A673 (cell line): ENCODE measurements at regions not wholly inside any gene's neighbourhood (a gene's known extent, or its start where the extent isn't known, plus 50 kb on each side); places are given as distances from the start of the nearest gene placed in this dataset.

Experiments used
- BruUV-seq: library from RNA; stranded (reverse); fragments of 400-500 nt; replicated peaks from 2 replicates; lab custom pipeline; 2021; lab: Mats Ljungman, UMichigan
- CTCF ChIA-PET: fragments of 300-600 bp; sonication (Branson Sonifier 250); formaldehyde crosslinking; loops from one replicate; lab custom pipeline; 2022; ENCODE audit warnings: antibody characterized with exemption; lab: Charles Lee
- POLR2A ChIA-PET: fragments of 300-600 bp; sonication (Branson Sonifier 250); formaldehyde crosslinking; loops from one replicate; lab custom pipeline; 2022; ENCODE audit warnings: antibody characterized with exemption; ENCODE audit not compliant: low non-redundant PET; lab: Charles Lee
- DNase-seq: peaks from one replicate; pipeline ENCODE4 v3.0.0-alpha.2; 2015; ENCODE audit warnings: low spot score
- H3K27ac ChIP-seq: fragments of 200-600 bp; sonication (generic); 2 replicates; pipeline ENCODE4 v1.5.1; 2016; ENCODE audit warnings: mixed run types, low read depth, mild to moderate bottlenecking, mixed read lengths, antibody characterized with exemption, low read length; ENCODE audit not compliant: poor library complexity, severe bottlenecking
- H3K27me3 ChIP-seq: fragments of 200-600 bp; sonication (generic); replicated peaks from 2 replicates; pipeline ENCODE4 v1.6.1; 2017; ENCODE audit warnings: mixed run types, low read depth, mild to moderate bottlenecking, mixed read lengths, antibody characterized with exemption, low read length; ENCODE audit not compliant: insufficient read depth, poor library complexity
- H3K36me3 ChIP-seq: fragments of 200-600 bp; sonication (generic); 2 replicates; pipeline ENCODE4 v1.6.1; 2016; ENCODE audit warnings: mixed run types, mild to moderate bottlenecking, mixed read lengths, antibody characterized with exemption, low read length; ENCODE audit not compliant: insufficient read depth, poor library complexity, severe bottlenecking
- H3K4me1 ChIP-seq: fragments of 200-600 bp; sonication (generic); 2 replicates; pipeline ENCODE4 v1.6.1; 2017; ENCODE audit warnings: mixed run types, mild to moderate bottlenecking, mixed read lengths, antibody characterized with exemption, low read length; ENCODE audit not compliant: insufficient read depth, poor library complexity, severe bottlenecking
- H3K4me3 ChIP-seq: fragments of 200-600 bp; sonication (generic); 2 replicates; pipeline ENCODE4 v1.5.1; 2016; ENCODE audit warnings: low read depth, mixed run types, mild to moderate bottlenecking, mixed read lengths, low read length; ENCODE audit not compliant: poor library complexity, severe bottlenecking
- H3K9me3 ChIP-seq: fragments of 200-600 bp; sonication (generic); 2 replicates; pipeline ENCODE4 v1.6.1; 2016; ENCODE audit warnings: mixed run types, low read depth, mild to moderate bottlenecking, mixed read lengths, antibody characterized with exemption, low read length; ENCODE audit not compliant: poor library complexity, severe bottlenecking
- EZH2 ChIP-seq: fragments of 200-600 bp; sonication (generic); IDR thresholded peaks from 2 replicates; pipeline ENCODE4 v1.6.1; 2017; ENCODE audit warnings: borderline replicate concordance, low read depth, mild to moderate bottlenecking, mixed read lengths, antibody characterized with exemption, low read length; ENCODE audit not compliant: poor library complexity, severe bottlenecking
- intact Hi-C: fragments of 100-400 bp; cut with micrococcal nuclease; formaldehyde crosslinking; loops from one replicate; pipeline ENCODE4 v1.10.0; 2022; ENCODE audit not compliant: unreplicated experiment
- TF ChIP-seq, protein P1 (sequence below): fragments of 300-800, 200-600 bp; sonication (generic); conservative IDR thresholded peaks from 2 replicates; pipeline ENCODE4 v1.5.1; 2017; ENCODE audit warnings: low read depth, mild to moderate bottlenecking, antibody characterized with exemption, low read length, moderate library complexity, mixed read lengths

DNA sequence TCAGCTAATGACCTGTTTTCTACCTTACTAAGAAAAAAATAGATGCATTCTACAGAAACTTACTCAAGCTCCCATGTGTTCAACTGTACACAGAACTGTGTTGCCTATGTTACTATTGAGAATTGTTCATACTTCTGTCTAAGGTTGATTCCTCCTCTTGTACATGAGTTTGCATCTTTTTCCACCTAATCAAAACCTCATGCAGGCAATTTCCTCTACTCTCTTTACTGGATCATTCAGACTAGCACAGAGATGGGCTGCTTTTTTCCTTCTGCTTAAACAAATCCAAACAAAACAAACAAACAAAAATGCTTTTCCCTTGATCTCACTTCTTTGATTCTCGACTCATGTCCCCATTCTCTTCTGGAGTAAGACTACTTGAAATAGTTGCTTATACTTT lies 58.8 kb upstream of the PTGFR start:
- POLR2A ChIA-PET, result no interaction called here
- Histone ChIP-seq H3K27ac (no peak overlapping the region), H3K9me3 (peaks cover 7% of the 10 kb centered on the region), H3K4me1 (peaks cover 20% of the 10 kb centered on the region), H3K36me3 (no peaks in the 10 kb centered on the region), H3K27me3 (no peaks in the 10 kb centered on the region), H3K4me3 (no peak overlapping the region)
- CTCF ChIA-PET, result no interaction called here
- TF ChIP-seq EZH2, result no peak
- TF ChIP-seq, protein P1, sequence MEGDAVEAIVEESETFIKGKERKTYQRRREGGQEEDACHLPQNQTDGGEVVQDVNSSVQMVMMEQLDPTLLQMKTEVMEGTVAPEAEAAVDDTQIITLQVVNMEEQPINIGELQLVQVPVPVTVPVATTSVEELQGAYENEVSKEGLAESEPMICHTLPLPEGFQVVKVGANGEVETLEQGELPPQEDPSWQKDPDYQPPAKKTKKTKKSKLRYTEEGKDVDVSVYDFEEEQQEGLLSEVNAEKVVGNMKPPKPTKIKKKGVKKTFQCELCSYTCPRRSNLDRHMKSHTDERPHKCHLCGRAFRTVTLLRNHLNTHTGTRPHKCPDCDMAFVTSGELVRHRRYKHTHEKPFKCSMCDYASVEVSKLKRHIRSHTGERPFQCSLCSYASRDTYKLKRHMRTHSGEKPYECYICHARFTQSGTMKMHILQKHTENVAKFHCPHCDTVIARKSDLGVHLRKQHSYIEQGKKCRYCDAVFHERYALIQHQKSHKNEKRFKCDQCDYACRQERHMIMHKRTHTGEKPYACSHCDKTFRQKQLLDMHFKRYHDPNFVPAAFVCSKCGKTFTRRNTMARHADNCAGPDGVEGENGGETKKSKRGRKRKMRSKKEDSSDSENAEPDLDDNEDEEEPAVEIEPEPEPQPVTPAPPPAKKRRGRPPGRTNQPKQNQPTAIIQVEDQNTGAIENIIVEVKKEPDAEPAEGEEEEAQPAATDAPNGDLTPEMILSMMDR, result no peak
- intact Hi-C loops, result no loop called here
- BruUV-seq, result no TSS peak
- DNase-seq, result no peak

DNA sequence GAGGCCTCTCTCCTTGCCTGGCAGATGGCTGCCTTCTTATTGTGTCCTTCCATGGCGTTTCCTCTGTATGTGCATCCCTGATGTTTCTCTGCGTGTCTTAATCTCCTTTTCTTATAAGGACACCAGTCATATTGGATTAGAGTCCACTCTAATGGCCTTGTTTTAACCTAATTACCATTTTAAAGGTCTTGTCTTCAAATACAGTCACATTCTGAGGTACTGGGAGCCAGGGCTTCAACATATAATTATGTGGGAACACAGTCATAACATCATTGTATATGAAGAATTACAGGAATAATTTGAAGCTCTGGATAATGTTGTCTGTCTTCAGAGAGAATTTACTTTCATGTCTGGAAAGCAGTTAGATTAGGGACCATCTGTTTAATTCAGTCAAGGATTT lies 56.4 kb upstream of the PTGFR start:
- TF ChIP-seq, protein P1, result no peak
- TF ChIP-seq EZH2, result no peak
- ChIA-PET CTCF (no interaction called here), POLR2A (no interaction called here)
- Histone ChIP-seq H3K27me3 (no peaks in the 10 kb centered on the region), H3K4me3 (no peak overlapping the region), H3K36me3 (no peaks in the 10 kb centered on the region), H3K27ac (no peak overlapping the region), H3K4me1 (peaks cover 20% of the 10 kb centered on the region), H3K9me3 (peaks cover 7% of the 10 kb centered on the region)
- no peak for DNase-seq
- no TSS peak for BruUV-seq
- intact Hi-C loops, result no loop called here

DNA sequence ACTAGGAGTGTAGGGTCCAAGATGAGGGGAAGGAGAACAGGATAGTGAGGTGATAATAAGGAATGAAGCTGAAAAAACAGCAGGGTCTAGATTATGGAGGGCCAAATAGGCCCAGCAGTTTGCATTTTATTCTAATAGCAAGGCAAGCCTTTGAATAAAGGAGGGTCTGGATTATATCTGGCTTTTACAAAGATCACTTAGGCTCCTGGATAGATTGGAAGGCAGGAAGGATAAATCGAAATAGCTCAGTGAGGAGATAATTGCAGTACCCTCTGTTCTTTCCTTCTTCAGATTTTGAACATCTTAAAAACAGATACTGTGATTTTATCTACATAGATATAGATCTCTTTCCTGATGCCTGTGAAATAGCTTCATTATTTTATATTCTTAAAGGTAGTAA lies 53.8 kb upstream of the PTGFR start:
- Histone ChIP-seq H3K27ac (no peak overlapping the region), H3K27me3 (no peaks in the 10 kb centered on the region), H3K9me3 (peaks cover 7% of the 10 kb centered on the region), H3K4me1 (peaks cover 20% of the 10 kb centered on the region), H3K4me3 (no peak overlapping the region), H3K36me3 (no peaks in the 10 kb centered on the region)
- DNase-seq, result no peak
- no TSS peak for BruUV-seq
- intact Hi-C loops, result no loop called here
- CTCF ChIA-PET, result no interaction called here
- POLR2A ChIA-PET, result no interaction called here
- TF ChIP-seq EZH2, result no peak
- TF ChIP-seq, protein P1, result no peak
